Esophagus squamous epithelium (tissue), 4 donors: ENCODE measurements at regions not wholly inside any gene's neighbourhood (a gene's known extent, or its start where the extent isn't known, plus 50 kb on each side); places are given as distances from the start of the nearest gene placed in this dataset.

Experiments used
- CTCF ChIP-seq, 6 experiments: fragments of 450-650 bp in 4 of 6; fragments of 200-600 bp in 2 of 6; sonication (generic) in 2 of 6; IDR thresholded peaks; one replicate each; pipeline ENCODE4 v1.5.1; 2016 to 2019; ENCODE audit warnings: antibody characterized with exemption in 6 of 6, mild to moderate bottlenecking in 4 of 6, moderate library complexity in 4 of 6
- POLR2A ChIP-seq, 4 donors: fragments of 450-650 bp; IDR thresholded peaks; one replicate each; pipeline ENCODE4 v1.6.1; 2017; ENCODE audit warnings: antibody characterized with exemption in 4 of 4, mild to moderate bottlenecking in 4 of 4, moderate library complexity in 3 of 4

- TF ChIP-seq CTCF (IDR thresholded peaks at IDR 0.05), result no peak
- TF ChIP-seq POLR2A (IDR thresholded peaks at IDR 0.05), result no peak
These were observed 113.3 kb upstream of the GRAMD2B start for GRCh38 chr5:126309860-126310259.
